AG04449 (cell line): ENCODE measurements at regions not wholly inside any gene's neighbourhood (a gene's known extent, or its start where the extent isn't known, plus 50 kb on each side); places are given as distances from the start of the nearest gene placed in this dataset.

Experiments
- CTCF ChIA-PET: fragments of 350-600 bp; formaldehyde crosslinking; extraction: SDS; loops from one replicate; lab custom pipeline; 2021; ENCODE audit warnings: antibody characterized with exemption; lab: Yijun Ruan, JAX
- POLR2A ChIA-PET: fragments of 400-600, 350-600 bp; formaldehyde crosslinking; extraction: SDS; loops from one replicate; lab custom pipeline; 2020; ENCODE audit warnings: antibody characterized with exemption, inconsistent platforms; lab: Yijun Ruan, JAX
- DNase-seq: peaks from one replicate; pipeline ENCODE4 v3.0.0-alpha.2; 2010; ENCODE audit warnings: low read depth, low spot score
- H3K4me3 ChIP-seq: 2 replicates; pipeline ENCODE4 v1.5.1; 2011; ENCODE audit warnings: low read depth, mild to moderate bottlenecking, control low read depth, low read length
- TF ChIP-seq, protein P1 (sequence below): IDR thresholded peaks from one replicate; pipeline ENCODE4 v1.5.1; 2011; ENCODE audit warnings: mild to moderate bottlenecking, moderate library complexity, low read length, control low read depth, inconsistent platforms; ENCODE audit not compliant: insufficient read depth; ENCODE audit errors: missing control alignments

GRCh38 chr2:12109363-12110017 is 363.1 kb downstream of the LPIN1 start:
- no peak for DNase-seq
- ChIA-PET POLR2A (no interaction called here), CTCF (interaction anchor here (1.2 kb wide), 1 partner anchor 898 kb away, joined by 3 read pairs; no protein-coding TSS in a partner anchor)
- TF ChIP-seq, protein P1, sequence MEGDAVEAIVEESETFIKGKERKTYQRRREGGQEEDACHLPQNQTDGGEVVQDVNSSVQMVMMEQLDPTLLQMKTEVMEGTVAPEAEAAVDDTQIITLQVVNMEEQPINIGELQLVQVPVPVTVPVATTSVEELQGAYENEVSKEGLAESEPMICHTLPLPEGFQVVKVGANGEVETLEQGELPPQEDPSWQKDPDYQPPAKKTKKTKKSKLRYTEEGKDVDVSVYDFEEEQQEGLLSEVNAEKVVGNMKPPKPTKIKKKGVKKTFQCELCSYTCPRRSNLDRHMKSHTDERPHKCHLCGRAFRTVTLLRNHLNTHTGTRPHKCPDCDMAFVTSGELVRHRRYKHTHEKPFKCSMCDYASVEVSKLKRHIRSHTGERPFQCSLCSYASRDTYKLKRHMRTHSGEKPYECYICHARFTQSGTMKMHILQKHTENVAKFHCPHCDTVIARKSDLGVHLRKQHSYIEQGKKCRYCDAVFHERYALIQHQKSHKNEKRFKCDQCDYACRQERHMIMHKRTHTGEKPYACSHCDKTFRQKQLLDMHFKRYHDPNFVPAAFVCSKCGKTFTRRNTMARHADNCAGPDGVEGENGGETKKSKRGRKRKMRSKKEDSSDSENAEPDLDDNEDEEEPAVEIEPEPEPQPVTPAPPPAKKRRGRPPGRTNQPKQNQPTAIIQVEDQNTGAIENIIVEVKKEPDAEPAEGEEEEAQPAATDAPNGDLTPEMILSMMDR = no peak
- no peak overlapping the region for H3K4me3 ChIP-seq

- TF ChIP-seq, protein P1 = no peak
- POLR2A ChIA-PET = no interaction called here
- DNase-seq = no peak
- CTCF ChIA-PET = interaction anchor here (1.2 kb wide), 1 partner anchor 897 kb away, joined by 3 read pairs; no protein-coding TSS in a partner anchor
- no peak overlapping the region for H3K4me3 ChIP-seq
Observed at GRCh38 chr2:12110074-12110473, 363.6 kb downstream of the LPIN1 start.

DNA sequence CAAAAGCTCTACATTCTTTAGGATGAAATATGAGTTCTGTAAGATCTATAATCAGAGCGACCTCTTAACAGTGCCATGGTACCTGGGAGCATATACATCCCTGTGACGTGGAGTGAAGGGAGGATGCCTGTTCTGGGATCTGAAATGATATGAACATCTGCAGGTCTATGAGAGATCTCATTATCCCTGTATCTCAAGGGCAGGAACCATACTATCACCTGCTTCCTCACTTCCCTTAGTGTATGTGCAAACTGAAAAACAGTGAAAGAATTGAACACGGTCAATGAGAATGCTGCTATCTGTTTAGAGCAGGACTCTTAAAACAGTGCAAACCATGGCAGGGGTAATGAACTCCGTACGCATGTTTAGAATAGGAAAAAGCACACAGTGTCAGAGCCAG is 364.0 kb downstream of the LPIN1 start:
- H3K4me3 ChIP-seq = no peak overlapping the region
- no peak for DNase-seq
- CTCF ChIA-PET = interaction anchor here (1.2 kb wide), 1 partner anchor 897 kb away, joined by 3 read pairs; no protein-coding TSS in a partner anchor
- POLR2A ChIA-PET = no interaction called here
- TF ChIP-seq, protein P1 = no peak

DNA sequence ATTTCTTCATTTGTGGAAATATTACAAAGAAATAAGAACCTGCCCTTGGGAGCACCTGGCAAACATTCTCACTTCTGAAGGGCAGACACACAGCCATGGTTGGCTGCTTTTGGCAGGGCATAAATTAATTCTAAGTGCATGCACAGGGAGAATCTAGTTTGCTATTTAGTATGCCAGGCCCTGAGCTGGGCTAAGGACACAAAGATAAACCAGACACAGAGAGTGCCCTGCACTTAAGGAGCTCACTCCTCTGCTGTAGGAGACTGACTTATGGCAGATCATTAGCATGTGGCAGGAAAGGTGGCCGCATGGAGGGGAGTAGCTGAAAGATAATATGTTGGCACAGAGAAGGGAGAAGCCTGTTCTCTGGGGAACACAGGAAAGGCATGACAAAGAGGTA is 367.0 kb downstream of the LPIN1 start:
- CTCF ChIA-PET = no interaction called here
- no peak for DNase-seq
- H3K4me3 ChIP-seq = no peak overlapping the region
- TF ChIP-seq, protein P1 = no peak
- POLR2A ChIA-PET = no interaction called here

GRCh38 chr2:12114816-12115215 is 368.4 kb downstream of the LPIN1 start:
- no peak overlapping the region for H3K4me3 ChIP-seq
- DNase-seq = no peak
- ChIA-PET CTCF (interaction anchor here (0.6 kb wide), 1 partner anchor 627 kb away, joined by 3 read pairs; no protein-coding TSS in a partner anchor), POLR2A (no interaction called here)
- TF ChIP-seq, protein P1 = no peak

GRCh38 chr2:12116228-12116750 is 369.9 kb downstream of the LPIN1 start:
- DNase-seq = no peak
- TF ChIP-seq, protein P1 = no peak
- CTCF ChIA-PET = no interaction called here
- no peak overlapping the region for H3K4me3 ChIP-seq
- POLR2A ChIA-PET = no interaction called here
